GM18861 (cell line): ENCODE measurements at regions not wholly inside any gene's neighbourhood (a gene's known extent, or its start where the extent isn't known, plus 50 kb on each side); places are given as distances from the start of the nearest gene placed in this dataset.
"Not testable (repeated sequence)": the region's sequence is repeated elsewhere in the genome, so short reads cannot be mapped to it uniquely, and the experiment has no call there.

ENCODE experiments used
- ATAC-seq: cut with Tn5 transposase; IDR thresholded peaks from one replicate; pipeline ENCODE4 v1.9.1; 2021; ENCODE audit not compliant: unreplicated experiment

- not testable (repeated sequence) for ATAC-seq
These were observed 321.7 kb upstream of the PLGLB1 start for GRCh38 chr2:87343347-87343746.

GRCh38 chr2:87345283-87345682 is 323.6 kb upstream of the PLGLB1 start:
- not testable (repeated sequence) for ATAC-seq

GRCh38 chr2:87348556-87348955 is 326.9 kb upstream of the PLGLB1 start:
- ATAC-seq: not testable (repeated sequence)

- not testable (repeated sequence) for ATAC-seq
These were observed 327.4 kb upstream of the PLGLB1 start for GRCh38 chr2:87349006-87349405.

GRCh38 chr2:87352178-87352934 is 330.7 kb upstream of the PLGLB1 start:
- not testable (repeated sequence) for ATAC-seq

- ATAC-seq: not testable (repeated sequence)
These were observed 331.8 kb upstream of the PLGLB1 start for GRCh38 chr2:87353408-87353807.

GRCh38 chr2:87354102-87354501 is 332.5 kb upstream of the PLGLB1 start:
- ATAC-seq: not testable (repeated sequence)

- ATAC-seq: not testable (repeated sequence)
These were observed 338.6 kb upstream of the PLGLB1 start for GRCh38 chr2:87360250-87360649.

GRCh38 chr2:87360927-87361326 is 339.3 kb upstream of the PLGLB1 start:
- ATAC-seq: not testable (repeated sequence)

- not testable (repeated sequence) for ATAC-seq
These were observed 340.2 kb upstream of the PLGLB1 start for GRCh38 chr2:87361805-87362204.

GRCh38 chr2:87364379-87364778 is 342.7 kb upstream of the PLGLB1 start:
- ATAC-seq: not testable (repeated sequence)

GRCh38 chr2:87365038-87365437 is 343.4 kb upstream of the PLGLB1 start:
- not testable (repeated sequence) for ATAC-seq

GRCh38 chr2:87386063-87386560 is 361.8 kb upstream of the PLGLB2 start:
- ATAC-seq: not testable (repeated sequence)

- ATAC-seq: not testable (repeated sequence)
These were observed 352.1 kb upstream of the PLGLB2 start for GRCh38 chr2:87395784-87396183.

GRCh38 chr2:87396551-87397265 is 351.2 kb upstream of the PLGLB2 start:
- ATAC-seq: not testable (repeated sequence)

GRCh38 chr2:87397276-87398065 is 350.4 kb upstream of the PLGLB2 start:
- not testable (repeated sequence) for ATAC-seq

GRCh38 chr2:87398567-87399305 is 349.2 kb upstream of the PLGLB2 start:
- ATAC-seq: not testable (repeated sequence)

- ATAC-seq: no peak
These were observed 346.1 kb upstream of the PLGLB2 start for GRCh38 chr2:87401726-87402345.

- no peak for ATAC-seq
These were observed 344.1 kb upstream of the PLGLB2 start for GRCh38 chr2:87403893-87404175.
